ENCODE measurements at regions not wholly inside any gene's neighbourhood (a gene's known extent, or its start where the extent isn't known, plus 50 kb on each side); places are given as distances from the start of the nearest gene placed in this dataset.

- H3K4me3 ChIP-seq (ENCODE audit: low read depth, low read length) = no peak overlapping the region
- TF ChIP-seq, protein P1, sequence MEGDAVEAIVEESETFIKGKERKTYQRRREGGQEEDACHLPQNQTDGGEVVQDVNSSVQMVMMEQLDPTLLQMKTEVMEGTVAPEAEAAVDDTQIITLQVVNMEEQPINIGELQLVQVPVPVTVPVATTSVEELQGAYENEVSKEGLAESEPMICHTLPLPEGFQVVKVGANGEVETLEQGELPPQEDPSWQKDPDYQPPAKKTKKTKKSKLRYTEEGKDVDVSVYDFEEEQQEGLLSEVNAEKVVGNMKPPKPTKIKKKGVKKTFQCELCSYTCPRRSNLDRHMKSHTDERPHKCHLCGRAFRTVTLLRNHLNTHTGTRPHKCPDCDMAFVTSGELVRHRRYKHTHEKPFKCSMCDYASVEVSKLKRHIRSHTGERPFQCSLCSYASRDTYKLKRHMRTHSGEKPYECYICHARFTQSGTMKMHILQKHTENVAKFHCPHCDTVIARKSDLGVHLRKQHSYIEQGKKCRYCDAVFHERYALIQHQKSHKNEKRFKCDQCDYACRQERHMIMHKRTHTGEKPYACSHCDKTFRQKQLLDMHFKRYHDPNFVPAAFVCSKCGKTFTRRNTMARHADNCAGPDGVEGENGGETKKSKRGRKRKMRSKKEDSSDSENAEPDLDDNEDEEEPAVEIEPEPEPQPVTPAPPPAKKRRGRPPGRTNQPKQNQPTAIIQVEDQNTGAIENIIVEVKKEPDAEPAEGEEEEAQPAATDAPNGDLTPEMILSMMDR (IDR thresholded peaks at IDR 0.05; ENCODE audit: low read depth, low read length, missing control alignments) = no peak
- DNase-seq (ENCODE audit: low read depth) = no peak
Measured at GRCh38 chr13:86826232-86826631, 844.9 kb upstream of the SLITRK5 start.

DNA sequence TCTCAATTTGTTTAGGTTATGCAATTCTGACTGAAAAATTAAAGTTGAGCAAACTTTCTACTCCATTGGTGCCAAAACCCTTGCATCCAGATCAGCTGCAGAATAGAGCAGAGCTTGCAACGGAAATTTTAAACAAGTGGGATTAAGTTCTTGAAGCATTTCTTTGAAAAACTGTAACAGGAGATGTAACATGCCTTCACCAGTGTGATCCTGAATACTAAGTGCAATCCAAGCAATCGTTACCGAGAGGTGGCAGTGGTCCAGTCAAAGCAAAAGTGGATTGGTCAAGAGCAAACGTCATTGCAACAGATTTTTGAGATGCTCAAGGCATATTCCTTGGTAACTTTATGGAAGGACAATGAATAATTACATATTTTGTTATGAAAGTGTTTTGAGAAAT is 841.1 kb upstream of the SLITRK5 start:
- no peak overlapping the region for H3K4me3 ChIP-seq (ENCODE audit: low read depth, low read length)
- TF ChIP-seq, protein P1 (IDR thresholded peaks at IDR 0.05; ENCODE audit: low read depth, low read length, missing control alignments) = no peak
- DNase-seq (ENCODE audit: low read depth) = no peak

GRCh38 chr13:86831084-86831483 is 840.1 kb upstream of the SLITRK5 start:
- TF ChIP-seq, protein P1 (IDR thresholded peaks at IDR 0.05; ENCODE audit: low read depth, low read length, missing control alignments) = no peak
- H3K4me3 ChIP-seq (ENCODE audit: low read depth, low read length) = no peak overlapping the region
- DNase-seq (ENCODE audit: low read depth) = no peak

DNA sequence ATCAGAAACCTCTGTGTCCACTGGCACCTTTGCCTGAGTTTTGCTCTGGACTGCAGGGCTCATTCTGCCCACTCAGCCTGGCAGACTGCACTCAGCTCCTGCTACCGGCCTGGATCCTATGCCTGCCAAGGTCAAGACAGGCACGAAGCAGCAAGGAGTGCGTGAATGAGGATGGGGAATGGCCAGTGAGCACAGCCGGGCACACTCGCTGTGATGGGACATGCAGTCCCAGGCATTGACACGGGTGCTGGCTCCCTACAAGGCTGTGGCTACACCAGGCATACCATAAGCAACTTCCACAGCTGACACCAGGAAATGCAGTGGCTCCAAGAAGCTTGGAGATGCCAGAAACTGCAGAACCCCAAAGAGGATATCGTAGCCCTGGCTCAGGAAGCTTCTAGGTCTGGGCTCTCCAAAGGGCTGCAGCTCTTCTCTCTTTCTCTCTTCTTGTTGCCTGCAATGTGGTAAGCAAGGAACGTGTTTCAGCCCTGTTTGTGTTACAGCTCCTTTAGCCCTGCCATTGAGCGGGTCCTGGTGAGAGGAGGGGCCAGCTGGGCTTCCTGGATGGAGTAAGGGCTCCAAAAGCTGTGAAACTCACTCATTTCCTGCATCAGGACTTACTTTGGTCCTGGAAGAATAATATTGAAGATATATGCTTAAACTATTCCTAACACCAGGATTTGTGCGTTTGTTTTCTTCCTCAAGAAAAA is 832.6 kb upstream of the SLITRK5 start:
- TF ChIP-seq, protein P1 (IDR thresholded peaks at IDR 0.05; ENCODE audit: low read depth, low read length, missing control alignments) = no peak
- H3K4me3 ChIP-seq (ENCODE audit: low read depth, low read length) = no peak overlapping the region
- DNase-seq (ENCODE audit: low read depth) = no peak

DNA sequence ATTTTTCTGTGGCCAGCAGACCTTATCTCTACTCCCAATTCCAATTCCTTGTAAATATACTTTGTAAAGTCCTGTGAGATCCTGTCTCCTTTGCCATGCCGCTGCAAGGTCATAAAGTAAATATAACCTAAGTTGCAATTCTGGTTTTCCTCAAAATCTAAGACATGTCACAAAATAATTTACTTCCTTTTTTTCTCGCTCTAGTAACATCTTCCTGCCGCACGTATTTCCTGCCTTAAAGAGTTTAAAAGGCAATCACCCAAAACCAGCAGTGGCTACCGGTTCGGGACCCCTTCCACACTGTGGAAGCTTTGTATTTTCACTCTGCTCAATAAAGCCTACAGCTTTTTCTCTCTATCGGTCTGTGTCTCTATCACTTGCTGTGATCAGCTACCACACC is 832.0 kb upstream of the SLITRK5 start:
- TF ChIP-seq, protein P1 (IDR thresholded peaks at IDR 0.05; ENCODE audit: low read depth, low read length, missing control alignments) = no peak
- no peak for DNase-seq (ENCODE audit: low read depth)
- H3K4me3 ChIP-seq (ENCODE audit: low read depth, low read length) = no peak overlapping the region

- H3K4me3 ChIP-seq (ENCODE audit: low read depth, low read length) = no peak overlapping the region
- TF ChIP-seq, protein P1 (IDR thresholded peaks at IDR 0.05; ENCODE audit: low read depth, low read length, missing control alignments) = no peak
- no peak for DNase-seq (ENCODE audit: low read depth)
Measured at GRCh38 chr13:86840250-86841191, 830.6 kb upstream of the SLITRK5 start.
